Cerebellar nuclear complex (tissue), 1 donor: ENCODE measurements at regions not wholly inside any gene's neighbourhood (a gene's known extent, or its start where the extent isn't known, plus 50 kb on each side); places are given as distances from the start of the nearest gene placed in this dataset.
"Not testable (repeated sequence)": the region's sequence is repeated elsewhere in the genome, so short reads cannot be mapped to it uniquely, and the experiment has no call there.

Source experiments
- DNase-seq, 2 experiments: peaks; one replicate each; lab custom pipeline; 2025; lab: John Stamatoyannopoulos, UW

DNA sequence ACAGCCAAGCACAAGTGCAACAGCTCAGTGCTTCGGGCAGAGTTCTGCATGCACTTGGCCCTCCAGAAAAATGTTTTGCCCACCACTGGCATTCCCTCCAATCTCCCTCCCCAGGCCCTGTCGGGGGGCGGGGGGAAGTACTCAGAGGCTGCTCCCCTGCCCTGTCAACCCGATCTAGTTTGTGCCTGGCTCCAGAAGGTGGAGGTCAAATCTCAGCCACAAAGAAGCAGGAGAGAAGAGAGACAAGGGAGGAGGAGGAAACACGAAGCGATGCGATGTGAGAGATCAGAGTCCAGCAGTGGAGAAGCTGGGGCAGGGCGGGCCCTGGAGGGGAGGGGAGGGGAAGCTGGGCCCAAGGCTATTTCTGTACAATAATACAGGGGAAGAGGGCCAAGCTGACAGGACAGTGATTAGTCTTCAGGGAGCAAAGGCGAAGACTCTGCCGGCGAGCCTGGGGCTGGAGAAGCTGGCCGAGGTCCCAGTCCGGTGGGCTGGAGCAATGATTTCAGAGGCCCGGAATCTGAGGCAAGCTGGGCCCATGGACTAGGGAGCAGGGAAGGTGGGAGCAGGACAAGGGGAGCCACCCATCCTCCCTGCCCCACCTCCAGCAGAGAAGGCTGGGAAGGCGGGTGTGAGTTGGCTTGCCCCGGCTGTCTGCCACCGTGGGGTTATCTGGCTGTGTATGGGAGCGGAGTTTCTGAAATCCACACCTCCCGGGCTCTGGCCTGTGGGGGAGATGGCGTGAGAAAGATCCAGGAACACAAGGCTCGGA, 167.1 kb downstream of the EFNB1 start:
- DNase-seq, result no peak

GRCh38 chrX:68995386-68995779, 166.6 kb downstream of the EFNB1 start:
- no peak for DNase-seq

GRCh38 chrX:68994891-68995255, 166.1 kb downstream of the EFNB1 start:
- DNase-seq, result no peak

- no peak for DNase-seq
Measured at GRCh38 chrX:68994135-68994890, 165.5 kb downstream of the EFNB1 start.

DNA sequence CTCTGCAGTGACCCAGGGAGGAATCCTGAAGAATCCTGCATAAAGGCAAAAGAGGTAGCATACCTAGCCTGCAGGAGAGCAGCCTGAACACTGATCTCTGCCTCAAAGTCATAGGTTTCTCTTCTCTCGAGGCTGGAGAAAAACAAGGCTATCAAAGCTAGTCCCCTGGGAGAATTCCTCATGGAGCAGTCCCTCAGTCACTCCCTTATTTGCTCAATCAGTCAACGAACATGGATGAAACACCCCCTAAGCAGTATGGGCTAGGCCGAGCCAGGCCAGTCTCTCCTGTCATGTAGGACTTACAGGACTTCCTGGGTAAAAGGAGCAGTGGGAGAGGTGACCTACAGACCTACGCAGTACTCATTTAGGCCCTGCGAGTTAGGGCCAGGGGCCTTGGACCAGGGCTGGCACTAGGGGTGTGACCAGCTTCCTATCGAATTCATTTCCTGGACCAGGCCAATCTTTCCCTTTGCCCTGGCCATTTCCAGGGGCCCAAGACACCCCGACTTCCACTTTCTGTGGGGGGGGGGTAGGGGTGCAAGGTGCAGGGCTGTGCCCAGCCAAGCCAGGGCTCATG, 164.1 kb downstream of the EFNB1 start:
- DNase-seq, result no peak

DNA sequence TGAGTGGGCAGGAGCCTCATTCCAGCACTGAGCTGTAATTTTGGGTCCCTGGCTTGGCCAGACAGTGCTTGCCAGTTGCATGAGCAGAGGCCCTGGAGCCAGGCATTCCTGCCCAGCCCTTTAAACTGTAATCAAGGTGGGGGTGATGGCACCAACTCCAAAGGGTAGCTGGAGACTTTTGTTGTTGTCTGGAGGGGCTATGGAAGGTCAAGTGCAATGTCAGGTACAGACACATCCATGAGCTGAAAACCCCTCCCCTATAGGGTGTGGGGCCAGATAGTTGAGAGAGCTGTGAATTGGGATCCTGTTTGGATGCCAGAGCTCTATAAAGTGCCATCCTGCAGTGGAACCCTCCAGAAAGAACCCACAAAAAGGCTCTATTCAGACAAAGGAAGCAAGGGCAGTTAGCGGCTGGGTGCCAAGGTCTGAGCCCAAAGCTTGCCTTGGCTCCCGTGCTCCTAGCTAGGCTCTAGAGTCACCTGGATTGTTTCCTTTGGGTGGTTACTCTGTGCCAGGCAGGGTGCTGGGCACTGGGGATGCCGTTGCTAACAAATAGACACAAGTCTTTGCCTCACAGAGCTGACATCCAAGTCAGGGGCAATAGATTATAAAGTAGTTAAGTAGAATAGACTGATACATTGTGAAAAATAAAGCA, 163.0 kb downstream of the EFNB1 start:
- no peak for DNase-seq

DNA sequence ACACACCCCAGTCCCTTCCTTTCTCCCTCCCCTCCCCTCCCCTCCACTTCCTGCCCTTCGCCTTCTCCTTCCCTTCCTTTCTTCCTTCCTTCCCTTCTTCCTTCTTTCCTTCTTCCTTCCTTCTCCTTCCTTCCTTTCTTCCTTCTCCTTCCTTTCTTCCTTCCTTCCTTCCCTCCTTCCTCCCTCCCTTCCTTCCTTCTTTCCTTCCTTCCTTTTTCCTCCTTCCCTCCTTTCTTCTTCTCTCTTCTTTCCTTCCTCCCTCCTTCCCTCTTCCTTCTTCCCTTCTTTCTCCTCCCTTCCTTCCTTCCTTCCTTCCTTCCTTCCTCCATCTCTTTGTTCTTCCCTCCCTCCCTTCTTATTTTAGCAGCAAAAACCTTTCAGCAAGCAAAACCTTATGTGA, 162.1 kb downstream of the EFNB1 start:
- no peak for DNase-seq

GRCh38 chrX:68989865-68990606, 161.2 kb downstream of the EFNB1 start:
- DNase-seq, result no peak

DNA sequence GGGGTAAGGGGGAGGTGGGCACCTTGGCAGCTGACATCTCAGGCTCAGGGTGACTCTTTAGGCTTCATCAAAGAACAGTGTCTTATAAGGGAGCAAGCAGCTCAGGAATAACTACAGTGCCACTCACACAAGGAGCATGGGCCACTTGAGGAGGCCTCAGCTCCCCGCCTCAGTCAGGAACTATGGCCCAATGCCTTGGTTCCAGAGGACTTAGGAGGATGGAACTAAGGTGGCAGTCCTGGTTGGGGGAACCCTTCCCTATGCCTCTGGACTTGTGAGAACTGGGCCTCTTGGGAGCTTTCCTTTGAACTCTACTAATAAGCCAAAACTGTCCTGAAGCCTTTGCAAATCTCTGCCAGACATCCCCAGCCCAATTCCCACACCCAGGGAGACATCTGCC, 160.6 kb downstream of the EFNB1 start:
- no peak for DNase-seq

GRCh38 chrX:68988865-68989264, 160.0 kb downstream of the EFNB1 start:
- DNase-seq, result no peak

DNA sequence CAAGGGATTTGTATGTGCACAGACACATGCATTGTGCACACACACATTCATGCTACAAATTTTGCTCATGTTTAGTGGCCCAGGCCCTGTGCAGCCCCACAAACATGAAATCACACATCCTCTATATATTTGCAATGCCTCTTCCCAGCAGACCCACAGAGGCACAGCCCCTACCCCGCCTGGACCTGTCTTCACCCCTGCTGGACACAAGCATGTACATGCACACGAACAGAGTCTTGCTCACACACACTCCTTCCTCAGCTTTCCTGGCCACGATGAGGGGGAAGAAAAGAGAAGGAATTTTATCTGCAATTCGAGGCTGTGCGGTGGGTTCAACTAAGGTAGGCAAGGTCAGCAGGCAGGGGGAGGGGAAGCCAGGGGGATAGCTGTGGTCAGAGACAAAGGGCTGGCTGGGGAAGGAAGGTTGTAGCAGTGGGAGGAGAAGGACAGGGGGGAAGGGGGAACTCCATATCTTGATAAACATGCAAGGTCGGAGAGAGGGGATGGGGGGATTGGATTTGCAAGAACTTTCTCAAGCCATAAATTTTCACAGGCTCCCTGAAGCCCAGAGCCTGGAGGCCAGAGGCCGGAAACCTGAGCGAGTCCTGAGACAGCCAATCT, 156.4 kb downstream of the EFNB1 start:
- no peak for DNase-seq

- DNase-seq, result no peak
Measured at GRCh38 chrX:68983004-68983857, 154.4 kb downstream of the EFNB1 start.

GRCh38 chrX:68982476-68982875, 153.7 kb downstream of the EFNB1 start:
- DNase-seq, result no peak

DNA sequence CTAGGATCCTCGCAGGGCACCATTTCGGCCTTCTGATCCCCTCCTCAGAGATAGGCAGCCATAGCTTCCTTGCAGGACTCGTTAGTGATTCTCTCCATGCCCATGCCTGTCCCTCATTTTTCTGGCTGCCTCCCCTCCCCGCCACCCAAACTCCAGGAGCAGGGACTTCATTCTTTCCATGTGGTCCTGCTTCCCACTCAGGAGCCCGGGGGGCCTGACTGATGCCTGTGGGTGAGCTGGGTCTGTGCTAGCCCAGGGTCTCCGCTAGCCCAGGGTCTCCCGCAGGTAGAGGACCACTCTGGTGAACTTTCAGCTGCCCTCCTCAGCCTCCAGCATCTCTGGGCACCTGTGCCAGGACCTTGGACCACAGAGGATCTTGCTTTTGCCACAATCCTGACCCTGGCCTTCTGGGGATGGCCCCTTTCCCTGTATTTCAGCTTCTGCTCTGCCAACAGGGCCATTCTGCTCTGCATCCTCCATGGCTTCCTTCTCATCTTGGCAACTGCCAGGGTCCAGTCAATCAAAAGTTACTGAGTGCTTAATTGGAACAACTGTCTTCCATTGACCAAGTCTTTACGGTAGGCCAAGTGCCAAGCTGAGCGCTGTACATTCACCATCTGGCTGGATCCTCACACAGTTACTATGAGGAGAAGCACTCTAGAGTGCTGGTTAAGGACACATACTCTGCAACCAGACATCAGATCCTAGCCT, 152.2 kb downstream of the EFNB1 start:
- DNase-seq, result no peak

DNA sequence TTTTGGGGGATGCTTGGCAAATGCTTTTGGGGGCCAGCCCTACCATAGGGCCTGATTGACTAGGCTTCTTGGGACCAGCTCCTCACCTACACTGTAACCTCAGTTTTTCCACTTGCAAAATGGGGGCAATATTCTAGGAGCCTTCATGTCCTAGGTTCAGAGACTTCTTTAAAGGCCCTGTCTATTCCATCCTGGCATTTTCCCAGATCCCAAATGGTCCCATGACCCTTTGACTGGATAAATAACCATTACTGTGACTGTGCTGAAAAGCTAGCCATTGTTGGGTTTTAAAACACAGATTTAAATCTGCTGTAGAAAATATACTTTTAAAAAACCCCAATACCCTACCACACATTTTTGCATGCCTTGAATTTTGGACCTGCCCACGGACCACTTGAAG, 149.8 kb downstream of the EFNB1 start:
- no peak for DNase-seq

DNA sequence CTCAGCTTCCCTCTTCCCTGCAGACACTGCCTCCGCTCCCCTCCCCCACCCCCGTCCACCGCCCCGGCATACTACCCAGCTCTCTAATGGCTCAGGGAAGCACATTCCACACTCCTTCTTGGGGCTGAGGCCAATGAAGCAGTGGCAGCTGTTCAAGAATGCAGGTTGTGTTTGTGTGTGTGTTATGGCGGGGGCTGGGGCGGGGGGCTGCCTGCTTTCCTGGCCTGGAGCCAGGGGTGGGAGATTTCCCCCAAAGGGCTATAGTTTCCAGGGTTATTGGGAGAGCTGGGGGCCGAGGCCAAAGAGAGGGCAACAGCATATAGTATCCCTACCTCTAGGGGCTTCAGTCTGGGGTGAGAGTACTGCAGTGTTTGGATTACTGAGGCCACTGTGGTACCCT, 149.4 kb downstream of the EFNB1 start:
- no peak for DNase-seq

GRCh38 chrX:68953331-68953730, 124.5 kb downstream of the EFNB1 start:
- DNase-seq, result no peak

DNA sequence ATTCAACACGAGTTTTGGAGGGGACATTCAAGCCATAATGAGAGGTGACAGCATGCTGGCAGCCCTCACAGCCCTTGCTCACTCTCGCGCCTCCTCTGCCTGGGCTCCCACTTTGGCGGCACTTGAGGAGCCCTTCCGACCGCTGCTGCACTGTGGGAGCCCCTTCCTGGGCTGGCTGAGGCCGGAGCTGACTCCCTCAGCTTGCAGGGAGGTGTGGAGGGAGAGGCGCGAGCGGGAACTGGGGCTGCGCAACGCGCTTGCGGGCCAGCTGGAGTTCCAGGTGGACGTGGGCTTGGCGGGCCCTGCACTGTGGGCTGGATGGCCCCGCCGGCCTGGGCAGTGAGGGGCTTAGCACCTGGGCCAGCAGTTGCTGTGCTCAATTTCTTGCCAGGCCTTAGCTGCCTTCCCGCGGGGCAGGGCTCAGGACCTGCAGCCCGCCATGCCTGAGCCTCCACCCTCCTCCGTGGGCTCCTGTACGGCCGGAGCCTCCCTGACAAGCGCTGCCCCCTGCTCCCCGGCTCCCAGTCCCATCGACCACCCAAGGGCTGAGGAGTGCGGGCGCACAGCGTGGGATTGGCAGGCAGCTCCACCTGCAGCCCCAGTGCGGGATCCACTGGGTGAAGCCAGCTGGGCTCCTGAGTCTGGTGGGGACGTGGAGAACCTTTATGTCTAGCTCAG, 123.3 kb downstream of the EFNB1 start:
- DNase-seq, result not testable (repeated sequence)

GRCh38 chrX:68950937-68951336, 122.1 kb downstream of the EFNB1 start:
- no peak for DNase-seq
